GM23338 (cell line): ENCODE measurements at regions not wholly inside any gene's neighbourhood (a gene's known extent, or its start where the extent isn't known, plus 50 kb on each side); places are given as distances from the start of the nearest gene placed in this dataset.

Experiments used
- ATAC-seq: fragments of 200-7000 bp; cut with Tn5 transposase; 3 replicates; pipeline ENCODE4 v1.9.1; 2020
- DNase-seq: peaks from one replicate; pipeline ENCODE4 v3.0.0-alpha.2; 2015; ENCODE audit warnings: low spot score
- H2AFZ ChIP-seq: fragments of 200-600 bp; sonication (generic); 2 replicates; pipeline ENCODE4 v1.8.0; 2016; ENCODE audit warnings: antibody characterized with exemption, mild to moderate bottlenecking, moderate library complexity
- H3F3A ChIP-seq: fragments of 200-600 bp; sonication (generic); replicated peaks from 2 replicates; pipeline ENCODE4 v1.8.0; 2017; ENCODE audit warnings: antibody characterized with exemption, mixed run types, low read depth
- H3K27ac ChIP-seq: fragments of 200-600 bp; sonication (generic); 2 replicates; pipeline ENCODE4 v1.6.1; 2016; ENCODE audit warnings: low read depth
- H3K27me3 ChIP-seq: fragments of 200-600 bp; sonication (generic); 2 replicates; pipeline ENCODE4 v1.8.0; 2016; ENCODE audit warnings: mild to moderate bottlenecking, mixed run types, moderate library complexity; ENCODE audit not compliant: insufficient read depth
- H3K36me3 ChIP-seq: fragments of 200-600 bp; sonication (generic); 2 replicates; pipeline ENCODE4 v1.8.0; 2016; ENCODE audit warnings: mild to moderate bottlenecking; ENCODE audit not compliant: insufficient read depth
- H3K4me1 ChIP-seq: fragments of 200-600 bp; sonication (generic); 2 replicates; pipeline ENCODE4 v1.8.0; 2016; ENCODE audit warnings: mild to moderate bottlenecking, moderate library complexity; ENCODE audit not compliant: insufficient read depth
- H3K4me2 ChIP-seq: fragments of 200-600 bp; sonication (generic); 2 replicates; pipeline ENCODE4 v1.7.1; 2017; ENCODE audit warnings: mixed run types
- H3K4me3 ChIP-seq: fragments of 200-600 bp; sonication (generic); 2 replicates; pipeline ENCODE4 v1.6.1; 2016; ENCODE audit warnings: mixed run types
- H3K79me2 ChIP-seq: fragments of 200-600 bp; sonication (generic); replicated peaks from 2 replicates; pipeline ENCODE4 v1.8.0; 2017; ENCODE audit warnings: mild to moderate bottlenecking; ENCODE audit not compliant: insufficient read depth
- H3K9me2 ChIP-seq: fragments of 200-600 bp; sonication (generic); 2 replicates; pipeline ENCODE4 v1.8.0; 2017; ENCODE audit not compliant: insufficient read depth
- H4K20me1 ChIP-seq: fragments of 200-600 bp; sonication (generic); replicated peaks from 2 replicates; pipeline ENCODE4 v1.8.0; 2017; ENCODE audit warnings: mild to moderate bottlenecking; ENCODE audit not compliant: insufficient read depth
- H3K27ac Mint-ChIP-seq: 2 replicates; pipeline ENCODE4 v1.8.0; 2020; ENCODE audit warnings: inconsistent platforms, mild to moderate bottlenecking, moderate library complexity, mixed read lengths
- H3K27me3 Mint-ChIP-seq: 3 replicates; pipeline ENCODE4 v1.8.0; 2022; ENCODE audit warnings: low read depth, mild to moderate bottlenecking, moderate library complexity, mixed read lengths, inconsistent platforms; ENCODE audit not compliant: insufficient read depth, poor library complexity
- H3K36me3 Mint-ChIP-seq: 3 replicates; pipeline ENCODE4 v1.8.0; 2021; ENCODE audit warnings: low read depth, mild to moderate bottlenecking, inconsistent platforms, moderate library complexity, mixed read lengths
- H3K4me1 Mint-ChIP-seq: 3 replicates; pipeline ENCODE4 v1.8.0; 2020; ENCODE audit warnings: mild to moderate bottlenecking, inconsistent platforms, mixed read lengths
- H3K4me3 Mint-ChIP-seq: 3 replicates; pipeline ENCODE4 v1.8.0; 2021; ENCODE audit warnings: moderate library complexity, mild to moderate bottlenecking, inconsistent platforms, mixed read lengths
- H3K9me3 Mint-ChIP-seq: 3 replicates; pipeline ENCODE4 v1.8.0; 2020; ENCODE audit warnings: moderate library complexity, mild to moderate bottlenecking, inconsistent platforms, mixed read lengths
- CREB1 ChIP-seq: fragments of 250-450 bp; sonication (Bioruptor Pico); IDR thresholded peaks from 2 replicates; pipeline ENCODE4 v1.5.0; 2020; ENCODE audit warnings: low read depth, mild to moderate bottlenecking, moderate library complexity
- CTCF ChIP-seq, 2 experiments: fragments of 200-600 bp in 1 of 2; sonication (generic) in 1 of 2; conservative IDR thresholded peaks; 2 replicates each; pipeline versions ENCODE4 v1.5.1 to v1.6.1; 2016 to 2017; ENCODE audit warnings: antibody characterized with exemption in 2 of 2, low read depth in 2 of 2, mild to moderate bottlenecking in 2 of 2, moderate library complexity in 1 of 2
- ETS1 ChIP-seq: IDR thresholded peaks from 2 replicates; pipeline ENCODE4 v1.6.1; 2016; ENCODE audit warnings: antibody characterized with exemption
- EZH2 ChIP-seq: fragments of 200-600 bp; sonication (generic); IDR thresholded peaks from one replicate; pipeline ENCODE4 v1.8.0; 2017; ENCODE audit warnings: antibody characterized with exemption, mild to moderate bottlenecking, low read depth; ENCODE audit not compliant: unreplicated experiment
- EZH2phosphoT487 ChIP-seq: fragments of 200-600 bp; sonication (generic); IDR thresholded peaks from one replicate; pipeline ENCODE4 v1.8.1; 2018; ENCODE audit warnings: antibody characterized with exemption; ENCODE audit not compliant: unreplicated experiment
- JUNB ChIP-seq: IDR thresholded peaks from one replicate; pipeline ENCODE4 v1.6.1; 2016; ENCODE audit warnings: antibody characterized with exemption; ENCODE audit not compliant: unreplicated experiment
- NANOG ChIP-seq: IDR thresholded peaks from 2 replicates; pipeline ENCODE4 v1.6.1; 2016; ENCODE audit warnings: antibody characterized with exemption, borderline replicate concordance
- POLR2AphosphoS5 ChIP-seq: IDR thresholded peaks from 2 replicates; pipeline ENCODE4 v1.6.1; 2016; ENCODE audit warnings: antibody characterized with exemption, low read depth
- REST ChIP-seq: IDR thresholded peaks from one replicate; pipeline ENCODE4 v1.6.1; 2018; ENCODE audit warnings: antibody characterized with exemption; ENCODE audit not compliant: unreplicated experiment
- ZNF331 ChIP-seq: fragments of 250-450 bp; sonication (Bioruptor Pico); IDR thresholded peaks from 2 replicates; pipeline ENCODE4 v1.5.0; 2020; ENCODE audit warnings: low read depth, mild to moderate bottlenecking, moderate library complexity
- ZNF462 ChIP-seq: fragments of 250-450 bp; sonication (Bioruptor Pico); IDR thresholded peaks from 2 replicates; pipeline ENCODE4 v1.5.0; 2020; ENCODE audit warnings: mild to moderate bottlenecking, moderate library complexity

- Histone ChIP-seq H3K4me1 (no peaks in the 10 kb centered on the region), H4K20me1 (no peaks in the 10 kb centered on the region), H3K27ac (no peak overlapping the region), H3K4me3 (no peak overlapping the region), H3K36me3 (no peaks in the 10 kb centered on the region), H3K9me2 (no peaks in the 10 kb centered on the region; the same call in 1 of the 2 replicates), H3K4me2 (no peak overlapping the region), H3F3A (no peaks in the 10 kb centered on the region), H2AFZ (peak overlapping the region; percentile 56; the same call in 1 of the 2 replicates), H3K27me3 (no peaks in the 10 kb centered on the region), H3K79me2 (no peaks in the 10 kb centered on the region)
- Mint-ChIP-seq H3K4me1 (peaks cover 5% of the 10 kb centered on the region; the same call in 2 of the 3 replicates), H3K4me3 (no peak overlapping the region), H3K9me3 (no peaks in the 10 kb centered on the region), H3K27ac (no peak overlapping the region), H3K27me3 (no peaks in the 10 kb centered on the region), H3K36me3 (no peaks in the 10 kb centered on the region)
- ATAC-seq (no peak), DNase-seq (no peak)
- TF ChIP-seq REST (no peak), ZNF331 (CRISPR knock-in tag) (no peak), ETS1 (no peak), POLR2AphosphoS5 (no peak), CTCF (conservative IDR thresholded peaks at IDR 0.05; ENCODE audit: low read depth in 2 of 2) (no peak), JUNB (no peak), NANOG (no peak), CREB1 (CRISPR knock-in tag) (no peak), EZH2 (no peak), ZNF462 (CRISPR knock-in tag) (no peak), EZH2phosphoT487 (no peak)
Measured at GRCh38 chr7:25795824-25796235, 356.2 kb upstream of the NFE2L3 start.
